ENCODE measurements at regions not wholly inside any gene's neighbourhood (a gene's known extent, or its start where the extent isn't known, plus 50 kb on each side); places are given as distances from the start of the nearest gene placed in this dataset.
"Not testable (repeated sequence)": the region's sequence is repeated elsewhere in the genome, so short reads cannot be mapped to it uniquely, and the experiment has no call there.

DNA sequence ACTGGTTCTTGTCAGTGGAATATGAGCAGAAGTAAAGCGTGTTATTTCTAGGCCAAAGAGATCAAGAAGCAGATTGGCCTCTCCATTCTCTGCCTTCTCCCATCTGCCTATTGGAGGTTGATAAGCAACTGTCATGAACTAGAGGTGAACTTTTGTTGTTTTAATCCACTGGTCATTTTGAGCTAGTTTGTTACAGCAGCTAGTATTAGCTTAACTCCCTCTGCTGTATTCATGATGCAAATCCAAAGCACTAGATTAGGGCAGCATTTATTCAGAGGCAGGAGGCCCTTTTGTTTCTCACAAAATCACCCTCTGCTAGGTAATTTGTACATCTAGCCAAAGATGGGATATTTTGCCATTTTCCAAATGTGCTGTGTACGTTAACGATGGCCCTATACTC, 97.3 kb upstream of the DPT start:
- DNase-seq (ENCODE audit: low read depth): no peak

GRCh38 chr1:168827557-168827956, 98.6 kb upstream of the DPT start:
- no peak for DNase-seq (ENCODE audit: low read depth)

GRCh38 chr1:168829876-168830275, 100.9 kb upstream of the DPT start:
- DNase-seq (ENCODE audit: low read depth): no peak

GRCh38 chr1:168830562-168830961, 101.6 kb upstream of the DPT start:
- no peak for DNase-seq (ENCODE audit: low read depth)

DNA sequence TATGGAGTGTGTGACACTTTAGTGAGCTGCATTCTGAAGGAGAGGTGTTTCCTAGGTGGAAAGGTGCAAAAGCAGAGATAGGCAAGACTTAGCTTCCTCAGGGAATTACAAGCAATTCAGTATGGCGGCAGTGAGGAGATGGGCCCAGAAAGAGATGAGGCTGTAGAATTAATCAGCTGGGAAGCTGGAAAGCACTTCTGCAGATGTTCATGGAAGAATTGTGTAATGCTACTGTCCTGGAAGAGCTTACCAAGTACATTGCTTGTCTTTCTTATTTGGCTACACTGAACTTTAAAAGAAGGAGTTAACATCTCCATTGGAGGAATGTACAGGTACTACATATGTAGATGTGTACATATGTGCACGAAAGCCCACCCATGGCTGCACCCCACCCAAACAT, 103.7 kb upstream of the DPT start:
- DNase-seq (ENCODE audit: low read depth): no peak

GRCh38 chr1:168833362-168833761, 104.4 kb upstream of the DPT start:
- DNase-seq (ENCODE audit: low read depth): no peak

DNA sequence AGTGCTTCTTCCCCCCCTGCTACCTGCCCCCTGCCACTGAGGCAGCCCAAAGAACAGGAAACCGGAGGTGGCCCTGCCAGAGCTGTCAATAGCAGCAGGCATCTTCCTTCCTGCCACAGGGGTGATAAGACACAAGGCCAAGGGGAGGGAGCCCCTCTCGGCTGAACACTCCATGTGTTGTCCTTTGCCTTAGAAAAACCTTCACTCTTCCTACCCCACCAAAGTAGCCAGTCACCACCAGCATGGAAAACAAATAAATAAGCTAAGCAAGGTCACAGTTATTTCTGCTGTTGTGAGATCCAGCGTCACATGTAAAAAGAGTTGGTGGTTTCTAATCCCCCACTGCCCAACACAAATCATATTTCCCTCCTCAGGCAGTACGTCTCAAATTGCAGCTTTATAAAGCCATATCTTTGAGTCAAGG, 104.8 kb upstream of the DPT start:
- no peak for DNase-seq (ENCODE audit: low read depth)

DNA sequence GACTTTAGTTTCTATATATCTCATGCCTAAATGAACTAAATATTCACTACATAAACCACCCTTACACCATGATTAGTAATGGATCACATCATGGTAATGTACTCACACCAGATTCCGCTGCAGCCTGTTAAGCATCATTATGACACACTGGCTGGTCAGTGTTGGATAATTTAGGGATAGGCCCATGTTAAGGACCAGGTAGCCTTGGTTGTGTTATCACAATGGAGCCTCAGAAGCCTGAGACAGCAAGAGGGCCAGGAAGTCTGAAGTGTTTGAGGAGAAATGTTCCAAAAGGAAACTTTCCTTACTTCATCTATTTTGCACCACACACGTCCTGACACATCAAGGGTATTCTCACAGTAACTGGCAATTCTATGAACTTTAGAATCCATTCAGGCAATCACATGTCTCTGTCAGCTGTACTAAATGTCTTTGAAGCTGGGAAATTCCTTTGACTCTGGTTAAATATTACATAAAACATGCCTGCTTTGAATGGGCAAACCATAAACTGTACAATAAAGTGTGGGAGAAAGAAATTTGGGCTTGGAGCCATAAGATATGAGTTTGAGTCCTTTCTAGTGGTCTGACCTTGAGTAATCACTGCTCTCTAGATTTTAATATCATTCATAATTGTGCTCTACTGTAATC, 105.3 kb upstream of the DPT start:
- no peak for DNase-seq (ENCODE audit: low read depth)

GRCh38 chr1:168835176-168835575, 106.2 kb upstream of the DPT start:
- no peak for DNase-seq (ENCODE audit: low read depth)

GRCh38 chr1:168835791-168836190, 106.8 kb upstream of the DPT start:
- no peak for DNase-seq (ENCODE audit: low read depth)

DNA sequence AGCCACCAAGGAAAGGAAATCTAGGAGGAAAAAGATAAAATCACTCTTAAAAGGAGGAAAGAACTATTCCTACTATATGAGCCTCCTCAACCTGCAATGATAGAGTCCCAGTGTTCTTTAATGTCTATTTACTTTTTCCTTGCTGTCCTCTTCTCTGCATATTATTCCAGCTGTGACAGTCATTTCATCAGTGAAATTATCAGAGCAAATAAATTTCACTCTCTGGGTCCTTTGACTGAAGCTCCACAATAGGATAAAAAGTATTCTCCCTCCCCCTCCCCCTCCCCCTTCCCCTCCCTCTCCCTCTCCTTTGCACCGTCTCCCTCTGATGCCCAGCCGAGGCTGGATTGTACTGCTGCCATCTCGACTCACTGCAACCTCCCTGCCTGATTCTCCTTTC, 107.5 kb upstream of the DPT start:
- no peak for DNase-seq (ENCODE audit: low read depth)

- not testable (repeated sequence) for DNase-seq (ENCODE audit: low read depth)
Observed at GRCh38 chr1:168837230-168837629, 108.2 kb upstream of the DPT start.

DNA sequence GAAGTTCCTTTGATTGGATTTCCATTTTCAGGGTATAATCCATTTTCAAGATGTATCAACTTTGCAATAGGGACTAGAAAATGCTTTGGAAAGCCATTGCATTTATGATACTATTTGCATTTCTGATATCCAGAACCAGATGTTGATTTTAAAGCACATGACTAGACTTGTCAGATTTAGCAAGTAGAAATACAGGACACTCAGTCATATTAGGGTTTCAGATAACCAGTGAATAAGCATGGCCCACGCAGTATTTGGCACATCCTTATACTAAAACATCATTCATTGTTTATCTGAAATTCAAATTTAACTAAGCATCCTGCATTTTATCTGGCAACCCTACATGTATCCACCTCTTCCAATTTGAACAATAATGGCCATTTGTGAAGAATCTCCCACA, 113.3 kb upstream of the DPT start:
- DNase-seq (ENCODE audit: low read depth): no peak

- no peak for DNase-seq (ENCODE audit: low read depth)
Observed at GRCh38 chr1:168842916-168843315, 113.9 kb upstream of the DPT start.

DNA sequence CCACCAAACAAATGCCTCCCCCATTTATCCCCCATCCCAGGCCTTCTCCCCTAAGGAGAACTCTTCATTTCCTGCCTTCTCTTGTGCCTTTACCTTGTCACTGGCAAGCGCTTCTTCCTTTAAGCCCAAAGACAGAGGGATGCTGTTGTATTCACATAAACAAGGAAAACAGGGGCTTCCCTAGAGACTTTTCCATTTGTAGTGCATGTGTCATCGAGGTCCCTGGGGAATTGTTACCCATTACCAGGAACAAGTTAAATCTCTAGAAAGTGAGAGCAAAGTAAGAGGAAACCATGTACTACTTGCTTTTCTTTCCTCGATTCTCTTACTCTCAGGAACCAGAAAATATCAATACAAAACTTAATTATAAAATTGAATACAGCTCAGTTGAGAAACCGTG, 114.4 kb upstream of the DPT start:
- no peak for DNase-seq (ENCODE audit: low read depth)

GRCh38 chr1:168843950-168844349, 114.9 kb upstream of the DPT start:
- DNase-seq (ENCODE audit: low read depth): no peak

- no peak for DNase-seq (ENCODE audit: low read depth)
Observed at GRCh38 chr1:168845140-168845539, 116.1 kb upstream of the DPT start.

GRCh38 chr1:168848051-168848450, 119.0 kb upstream of the DPT start:
- DNase-seq (ENCODE audit: low read depth): no peak

DNA sequence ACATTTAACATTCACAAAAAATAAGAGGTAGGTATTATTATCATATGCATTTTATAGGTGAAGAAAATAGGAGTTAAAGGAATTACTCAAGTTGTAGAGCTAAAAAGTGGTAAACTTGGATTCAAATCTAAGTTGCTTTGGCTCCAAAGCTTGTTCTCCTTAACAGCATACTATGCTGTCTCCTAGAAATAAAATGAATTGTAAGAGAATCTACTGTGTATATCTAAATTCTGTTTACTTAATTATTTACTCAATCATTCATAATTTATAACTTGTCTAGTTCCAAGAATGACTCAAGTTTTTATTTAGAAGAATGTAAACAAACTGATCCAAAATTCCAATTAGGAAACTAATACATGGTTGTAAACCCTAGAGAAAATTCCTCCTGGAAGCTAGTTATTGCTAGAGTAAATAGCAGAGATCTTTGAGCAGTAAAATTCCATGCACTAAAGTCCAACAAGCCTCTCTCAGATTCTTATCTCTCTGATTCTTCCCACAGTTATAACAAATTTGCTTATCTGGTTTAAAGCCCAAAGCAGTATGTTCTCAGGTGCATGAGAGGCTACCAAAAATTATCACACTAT, 132.5 kb upstream of the DPT start:
- no peak for DNase-seq (ENCODE audit: low read depth)

- DNase-seq (ENCODE audit: low read depth): no peak
Observed at GRCh38 chr1:168863772-168864171, 134.8 kb upstream of the DPT start.

DNA sequence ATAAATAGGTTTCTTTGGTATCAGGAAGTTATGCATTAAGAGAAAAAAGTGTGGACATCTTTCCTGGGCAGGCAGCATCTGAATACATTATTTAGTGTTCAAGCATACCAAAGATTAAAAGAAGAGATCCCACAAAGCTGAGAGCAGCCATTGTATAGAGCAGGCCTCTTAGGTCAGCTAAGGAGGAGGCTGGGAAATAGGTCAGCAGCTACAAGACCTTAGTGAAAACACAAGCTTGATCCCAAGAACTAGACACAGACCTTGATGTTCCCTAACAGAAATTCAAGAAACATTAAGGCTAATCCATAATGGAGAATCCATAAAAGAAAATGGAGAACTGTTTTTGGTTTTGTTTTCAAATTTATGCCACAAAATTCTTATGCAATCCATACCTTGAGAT, 135.3 kb upstream of the DPT start:
- DNase-seq (ENCODE audit: low read depth): no peak

DNA sequence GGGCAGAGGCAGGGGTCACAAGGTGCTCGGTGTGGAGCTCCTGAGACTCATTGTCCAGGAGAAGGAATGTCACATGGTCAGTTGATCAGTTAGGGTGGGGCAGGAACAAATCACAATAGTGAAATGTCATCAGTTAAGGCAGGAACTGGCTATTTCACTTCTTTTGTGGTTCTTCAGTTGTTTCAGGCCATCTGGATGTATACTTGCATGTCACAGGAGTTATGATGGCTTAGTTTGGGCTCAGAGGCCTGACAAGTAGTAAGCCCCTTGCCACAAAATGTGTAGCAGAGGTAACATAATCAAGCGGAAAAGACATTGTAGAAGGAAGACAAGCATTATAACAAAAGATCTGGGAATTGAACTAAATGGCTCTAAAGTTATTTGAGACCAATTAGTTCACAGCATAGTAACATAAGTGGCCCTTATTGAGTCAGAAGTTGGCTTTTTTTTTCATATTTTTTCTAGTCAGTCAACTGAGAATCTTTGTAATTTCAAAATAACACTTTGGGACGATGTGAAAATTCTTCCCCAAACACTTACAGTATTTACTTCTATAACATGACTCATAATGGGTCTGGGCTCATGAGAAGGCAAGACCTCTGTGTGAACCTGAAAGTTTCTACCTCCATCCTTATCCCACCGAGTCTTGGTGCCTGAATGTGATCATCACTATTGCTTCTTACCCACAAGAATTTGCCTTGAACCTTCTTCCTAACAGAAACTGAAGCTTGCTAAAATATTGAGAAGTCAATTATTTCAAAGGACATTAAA, 137.0 kb upstream of the DPT start:
- no peak for DNase-seq (ENCODE audit: low read depth)

- DNase-seq (ENCODE audit: low read depth): no peak
Observed at GRCh38 chr1:168867941-168868634, 139.1 kb upstream of the DPT start.

Data from EH (cell line).